NT2/D1 (cell line): ENCODE measurements at regions not wholly inside any gene's neighbourhood (a gene's known extent, or its start where the extent isn't known, plus 50 kb on each side); places are given as distances from the start of the nearest gene placed in this dataset.

Source experiments
- DNase-seq: peaks from one replicate; pipeline ENCODE4 v3.0.0-alpha.2; 2011; ENCODE audit warnings: low read depth, low spot score
- H3K27me3 ChIP-seq: 2 replicates; pipeline ENCODE4 v1.6.0; 2011; ENCODE audit warnings: mild to moderate bottlenecking; ENCODE audit not compliant: insufficient read length, insufficient read depth
- H3K36me3 ChIP-seq: 2 replicates; pipeline ENCODE4 v1.6.1; 2011; ENCODE audit warnings: mild to moderate bottlenecking, low read length, mixed read lengths; ENCODE audit not compliant: insufficient read depth, insufficient read length
- H3K4me1 ChIP-seq: 2 replicates; pipeline ENCODE4 v1.5.1; 2011; ENCODE audit not compliant: insufficient read depth, insufficient read length
- H3K4me3 ChIP-seq: 2 replicates; pipeline ENCODE4 v1.5.1; 2011; ENCODE audit warnings: low read depth; ENCODE audit not compliant: insufficient read length
- H3K9ac ChIP-seq: 2 replicates; pipeline ENCODE4 v1.6.0; 2011; ENCODE audit warnings: low read depth; ENCODE audit not compliant: insufficient read length
- H3K9me3 ChIP-seq: 2 replicates; pipeline ENCODE4 v1.5.1; 2011; ENCODE audit warnings: mild to moderate bottlenecking, low read length; ENCODE audit not compliant: insufficient read depth
- SUZ12 ChIP-seq: IDR thresholded peaks from 2 replicates; pipeline ENCODE4 v1.6.1; 2011; ENCODE audit not compliant: insufficient read length, insufficient read depth; ENCODE audit errors: extremely low read depth
- YY1 ChIP-seq: IDR thresholded peaks from 2 replicates; pipeline ENCODE4 v1.6.1; 2011; ENCODE audit not compliant: insufficient read length, insufficient read depth
- ZNF274 ChIP-seq: IDR thresholded peaks from 2 replicates; pipeline ENCODE4 v1.6.1; 2011; ENCODE audit warnings: mild to moderate bottlenecking, low read depth, low read length

DNA sequence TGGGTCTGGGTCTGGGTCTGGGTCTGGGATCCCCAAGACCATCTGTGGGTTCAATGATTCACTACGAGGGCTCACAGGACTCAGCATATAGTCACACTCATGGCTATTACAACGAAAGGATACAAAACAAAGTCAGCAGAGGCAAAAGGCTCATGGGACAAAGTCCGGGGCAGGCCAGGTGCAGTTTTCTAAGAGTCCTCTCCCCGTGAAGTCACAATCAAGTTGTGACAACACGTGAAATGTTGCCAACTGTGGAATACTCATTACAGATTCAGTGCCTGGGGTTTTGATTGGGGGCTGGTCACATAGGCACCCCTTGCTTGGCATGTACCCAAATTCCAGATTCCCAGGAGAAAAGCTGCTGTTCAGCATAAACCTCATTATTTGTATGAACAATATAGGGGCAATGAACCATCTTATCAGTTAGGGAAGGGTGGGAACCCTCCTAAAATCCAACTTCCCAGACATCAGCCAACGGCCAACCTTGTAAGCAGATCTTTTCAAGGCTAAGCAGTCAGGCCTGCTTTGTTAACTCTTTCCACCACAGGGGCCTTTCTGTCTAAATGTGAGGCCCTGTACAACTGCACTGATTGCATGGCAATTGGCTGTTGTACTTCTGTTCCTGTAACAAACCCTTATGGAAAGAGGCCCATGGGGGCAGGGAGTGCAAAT is 58.2 kb upstream of the DIPK2B start:
- no peaks in the 10 kb centered on the region for H3K9me3 ChIP-seq
- TF ChIP-seq YY1 (no peak), ZNF274 (no peak), SUZ12 (no peak)
- peaks cover 2% of the 10 kb centered on the region for H3K4me1 ChIP-seq
- no peaks in the 10 kb centered on the region for H3K27me3 ChIP-seq
- no peak for DNase-seq
- no peaks in the 10 kb centered on the region for H3K36me3 ChIP-seq
- H3K9ac ChIP-seq = no peak overlapping the region
- no peak overlapping the region for H3K4me3 ChIP-seq
